WTC11 (cell line): ENCODE measurements at regions not wholly inside any gene's neighbourhood (a gene's known extent, or its start where the extent isn't known, plus 50 kb on each side); places are given as distances from the start of the nearest gene placed in this dataset.

Experiments used
- ATAC-seq: fragments of 200-7000 bp; cut with Tn5 transposase; 2 replicates; pipeline ENCODE4 v1.10.0; 2021; ENCODE audit warnings: mild to moderate bottlenecking, moderate library complexity
- CTCF ChIA-PET: fragments of 300-600 bp; sonication (Branson Sonifier 250); formaldehyde crosslinking; loops from one replicate; lab custom pipeline; 2021; ENCODE audit warnings: antibody characterized with exemption; lab: Charles Lee
- POLR2A ChIA-PET: fragments of 350-600 bp; sonication (Branson Sonifier 250); formaldehyde crosslinking; loops from one replicate; lab custom pipeline; 2021; ENCODE audit warnings: antibody characterized with exemption; lab: Charles Lee
- DNase-seq: peaks from one replicate; pipeline ENCODE4 v3.0.0; 2021; ENCODE audit warnings: low spot score
- H3K27ac Mint-ChIP-seq: 2 replicates; pipeline ENCODE4 v1.8.0; 2021; ENCODE audit warnings: mixed read lengths
- H3K27me3 Mint-ChIP-seq: 2 replicates; pipeline ENCODE4 v1.8.0; 2021; ENCODE audit warnings: low read depth, mild to moderate bottlenecking, moderate library complexity, mixed read lengths
- H3K36me3 Mint-ChIP-seq: 2 replicates; pipeline ENCODE4 v1.8.0; 2021; ENCODE audit warnings: mixed read lengths
- H3K4me1 Mint-ChIP-seq: 2 replicates; pipeline ENCODE4 v1.8.0; 2022; ENCODE audit warnings: mixed read lengths
- H3K4me3 Mint-ChIP-seq: 2 replicates; pipeline ENCODE4 v1.8.0; 2021; ENCODE audit warnings: mild to moderate bottlenecking, moderate library complexity, mixed read lengths
- H3K9me3 Mint-ChIP-seq: 2 replicates; pipeline ENCODE4 v1.8.0; 2021; ENCODE audit warnings: mixed read lengths
- CTCF ChIP-seq: fragments of 200-600 bp; IDR thresholded peaks from 2 replicates; pipeline ENCODE4 v1.8.0; 2022; ENCODE audit warnings: antibody characterized with exemption
- GABPB1 ChIP-seq: sonication (generic); formaldehyde crosslinking; IDR thresholded peaks from 2 replicates; pipeline ENCODE4 v1.8.1; 2023; ENCODE audit warnings: mild to moderate bottlenecking, missing genetic modification reagents
- GTF2I ChIP-seq: fragments of 250-450 bp; sonication (Bioruptor Pico); conservative IDR thresholded peaks from 2 replicates; pipeline ENCODE4 v1.4.0; 2021; ENCODE audit warnings: mild to moderate bottlenecking
- IRF2 ChIP-seq: sonication (generic); formaldehyde crosslinking; IDR thresholded peaks from 2 replicates; pipeline ENCODE4 v1.8.0; 2022; ENCODE audit warnings: low read depth, missing genetic modification reagents, borderline replicate concordance
- MAX ChIP-seq: sonication (generic); formaldehyde crosslinking; IDR thresholded peaks from 2 replicates; pipeline ENCODE4 v1.8.0; 2022; ENCODE audit warnings: mild to moderate bottlenecking, missing genetic modification reagents
- NFYB ChIP-seq: sonication (generic); formaldehyde crosslinking; conservative IDR thresholded peaks from 2 replicates; pipeline ENCODE4 v1.8.0; 2022; ENCODE audit warnings: low read depth, missing genetic modification reagents
- NR1H2 ChIP-seq: sonication (generic); formaldehyde crosslinking; IDR thresholded peaks from 2 replicates; pipeline ENCODE4 v1.9.0; 2021; ENCODE audit warnings: mild to moderate bottlenecking, moderate library complexity, missing genetic modification reagents
- SOX15 ChIP-seq: fragments of 250-450 bp; sonication (Bioruptor Pico); IDR thresholded peaks from 2 replicates; pipeline ENCODE4 v1.9.0; 2021; ENCODE audit warnings: mild to moderate bottlenecking
- TEAD4 ChIP-seq: sonication (generic); formaldehyde crosslinking; IDR thresholded peaks from 2 replicates; pipeline ENCODE4 v1.8.0; 2022; ENCODE audit warnings: mild to moderate bottlenecking, missing genetic modification reagents
- TP53 ChIP-seq: sonication (generic); formaldehyde crosslinking; IDR thresholded peaks from 2 replicates; pipeline ENCODE4 v1.8.1; 2023; ENCODE audit warnings: mild to moderate bottlenecking, missing genetic modification reagents
- USF1 ChIP-seq: sonication (generic); formaldehyde crosslinking; IDR thresholded peaks from 2 replicates; pipeline ENCODE4 v1.8.0; 2022; ENCODE audit warnings: mild to moderate bottlenecking, missing genetic modification reagents
- ZBTB43 ChIP-seq: sonication (generic); formaldehyde crosslinking; IDR thresholded peaks from 2 replicates; pipeline ENCODE4 v1.8.1; 2023; ENCODE audit warnings: mild to moderate bottlenecking, missing genetic modification reagents
- ZNF232 ChIP-seq: sonication (generic); formaldehyde crosslinking; IDR thresholded peaks from 2 replicates; pipeline ENCODE4 v1.8.0; 2022; ENCODE audit warnings: mild to moderate bottlenecking, missing genetic modification reagents
- ZNF423 ChIP-seq: fragments of 250-450 bp; sonication (Bioruptor Pico); IDR thresholded peaks from 2 replicates; pipeline ENCODE4 v2.1.2; 2022; ENCODE audit warnings: mild to moderate bottlenecking, moderate library complexity
- TF ChIP-seq, protein P1 (sequence below): fragments of 250-450 bp; sonication (Bioruptor Pico); IDR thresholded peaks from 2 replicates; pipeline ENCODE4 v1.9.0; 2021; ENCODE audit warnings: mild to moderate bottlenecking
- TF ChIP-seq, protein P2 (sequence below): sonication (generic); formaldehyde crosslinking; IDR thresholded peaks from 2 replicates; pipeline ENCODE4 v1.8.0; 2023; ENCODE audit warnings: mild to moderate bottlenecking, missing genetic modification reagents
- TF ChIP-seq, protein P3 (sequence below): sonication (generic); formaldehyde crosslinking; conservative IDR thresholded peaks from 2 replicates; pipeline ENCODE4 v1.8.1; 2022; ENCODE audit warnings: mild to moderate bottlenecking, missing genetic modification reagents

DNA sequence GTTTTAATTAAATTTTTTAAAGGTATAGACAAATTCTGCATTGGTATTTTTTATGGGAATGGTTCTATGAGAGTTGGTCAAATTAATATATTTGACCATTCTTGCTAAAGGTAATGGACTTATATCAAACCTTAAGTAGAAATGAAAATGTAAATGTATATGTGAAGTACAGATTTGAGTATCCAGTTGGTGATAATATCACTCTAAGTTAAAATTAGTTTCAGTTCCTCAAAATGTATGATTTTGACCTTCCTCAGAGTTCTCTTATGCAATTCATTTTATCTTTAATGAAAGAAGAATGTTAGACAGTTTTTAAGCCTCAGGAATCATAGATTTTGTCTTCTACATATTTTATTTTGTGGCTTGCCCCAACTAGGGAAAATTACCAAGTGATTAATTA is 1291.5 kb upstream of the B3GALT2 start:
- no peak overlapping the region for H3K4me3 Mint-ChIP-seq
- no peak overlapping the region for H3K27ac Mint-ChIP-seq
- no peak for TF ChIP-seq NFYB (CRISPR knock-in tag)
- no peak for TF ChIP-seq CTCF
- no peak for TF ChIP-seq NR1H2
- no peak for TF ChIP-seq GTF2I (CRISPR knock-in tag)
- no peak for TF ChIP-seq ZBTB43 (CRISPR knock-in tag)
- no peak for TF ChIP-seq SOX15
- no peak for TF ChIP-seq MAX
- TF ChIP-seq USF1, result no peak
- TF ChIP-seq TEAD4 (CRISPR knock-in tag), result no peak
- TF ChIP-seq GABPB1 (CRISPR knock-in tag), result no peak
- TF ChIP-seq ZNF423 (CRISPR knock-in tag), result no peak
- ChIA-PET CTCF (no interaction called here), POLR2A (no interaction called here)
- no peak for ATAC-seq
- H3K9me3 Mint-ChIP-seq, result no peaks in the 10 kb centered on the region
- H3K36me3 Mint-ChIP-seq, result no peaks in the 10 kb centered on the region
- no peaks in the 10 kb centered on the region for H3K4me1 Mint-ChIP-seq
- DNase-seq, result no peak
- no peaks in the 10 kb centered on the region for H3K27me3 Mint-ChIP-seq

DNA sequence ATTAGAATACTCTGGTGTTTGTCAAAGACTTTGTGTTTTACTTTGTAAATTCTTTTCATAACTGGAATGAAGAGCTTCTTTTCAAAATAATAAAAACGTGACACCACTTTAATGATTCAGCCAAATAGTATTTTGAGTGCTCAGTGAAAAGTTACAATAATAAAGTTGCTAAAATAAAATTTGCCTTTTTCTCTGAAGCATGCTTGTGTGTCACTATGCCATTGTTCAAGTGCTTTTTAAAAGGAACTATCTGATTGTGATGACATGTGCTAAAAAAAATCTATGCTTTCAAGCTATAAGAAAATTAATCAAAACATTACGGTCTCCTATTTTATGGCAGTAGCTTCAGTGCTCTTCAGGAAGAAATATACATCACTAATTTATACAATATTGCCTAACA is 1290.5 kb upstream of the B3GALT2 start:
- Mint-ChIP-seq H3K27me3 (no peaks in the 10 kb centered on the region), H3K27ac (no peak overlapping the region), H3K4me3 (no peak overlapping the region), H3K4me1 (no peaks in the 10 kb centered on the region), H3K9me3 (no peaks in the 10 kb centered on the region), H3K36me3 (no peaks in the 10 kb centered on the region)
- DNase-seq, result no peak
- TF ChIP-seq ZNF232 (CRISPR knock-in tag) (no peak), CTCF (no peak), TP53 (CRISPR knock-in tag) (no peak), TEAD4 (CRISPR knock-in tag) (no peak), IRF2 (no peak)
- TF ChIP-seq, protein P1, sequence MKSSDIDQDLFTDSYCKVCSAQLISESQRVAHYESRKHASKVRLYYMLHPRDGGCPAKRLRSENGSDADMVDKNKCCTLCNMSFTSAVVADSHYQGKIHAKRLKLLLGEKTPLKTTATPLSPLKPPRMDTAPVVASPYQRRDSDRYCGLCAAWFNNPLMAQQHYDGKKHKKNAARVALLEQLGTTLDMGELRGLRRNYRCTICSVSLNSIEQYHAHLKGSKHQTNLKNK (CRISPR knock-in tag), result no peak
- TF ChIP-seq, protein P2, sequence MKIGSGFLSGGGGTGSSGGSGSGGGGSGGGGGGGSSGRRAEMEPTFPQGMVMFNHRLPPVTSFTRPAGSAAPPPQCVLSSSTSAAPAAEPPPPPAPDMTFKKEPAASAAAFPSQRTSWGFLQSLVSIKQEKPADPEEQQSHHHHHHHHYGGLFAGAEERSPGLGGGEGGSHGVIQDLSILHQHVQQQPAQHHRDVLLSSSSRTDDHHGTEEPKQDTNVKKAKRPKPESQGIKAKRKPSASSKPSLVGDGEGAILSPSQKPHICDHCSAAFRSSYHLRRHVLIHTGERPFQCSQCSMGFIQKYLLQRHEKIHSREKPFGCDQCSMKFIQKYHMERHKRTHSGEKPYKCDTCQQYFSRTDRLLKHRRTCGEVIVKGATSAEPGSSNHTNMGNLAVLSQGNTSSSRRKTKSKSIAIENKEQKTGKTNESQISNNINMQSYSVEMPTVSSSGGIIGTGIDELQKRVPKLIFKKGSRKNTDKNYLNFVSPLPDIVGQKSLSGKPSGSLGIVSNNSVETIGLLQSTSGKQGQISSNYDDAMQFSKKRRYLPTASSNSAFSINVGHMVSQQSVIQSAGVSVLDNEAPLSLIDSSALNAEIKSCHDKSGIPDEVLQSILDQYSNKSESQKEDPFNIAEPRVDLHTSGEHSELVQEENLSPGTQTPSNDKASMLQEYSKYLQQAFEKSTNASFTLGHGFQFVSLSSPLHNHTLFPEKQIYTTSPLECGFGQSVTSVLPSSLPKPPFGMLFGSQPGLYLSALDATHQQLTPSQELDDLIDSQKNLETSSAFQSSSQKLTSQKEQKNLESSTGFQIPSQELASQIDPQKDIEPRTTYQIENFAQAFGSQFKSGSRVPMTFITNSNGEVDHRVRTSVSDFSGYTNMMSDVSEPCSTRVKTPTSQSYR (CRISPR knock-in tag), result no peak
- TF ChIP-seq, protein P3, sequence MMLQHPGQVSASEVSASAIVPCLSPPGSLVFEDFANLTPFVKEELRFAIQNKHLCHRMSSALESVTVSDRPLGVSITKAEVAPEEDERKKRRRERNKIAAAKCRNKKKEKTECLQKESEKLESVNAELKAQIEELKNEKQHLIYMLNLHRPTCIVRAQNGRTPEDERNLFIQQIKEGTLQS (CRISPR knock-in tag), result no peak
- POLR2A ChIA-PET, result no interaction called here
- ATAC-seq, result no peak
- CTCF ChIA-PET, result no interaction called here
